ENCODE measurements at regions not wholly inside any gene's neighbourhood (a gene's known extent, or its start where the extent isn't known, plus 50 kb on each side); places are given as distances from the start of the nearest gene placed in this dataset.

DNA sequence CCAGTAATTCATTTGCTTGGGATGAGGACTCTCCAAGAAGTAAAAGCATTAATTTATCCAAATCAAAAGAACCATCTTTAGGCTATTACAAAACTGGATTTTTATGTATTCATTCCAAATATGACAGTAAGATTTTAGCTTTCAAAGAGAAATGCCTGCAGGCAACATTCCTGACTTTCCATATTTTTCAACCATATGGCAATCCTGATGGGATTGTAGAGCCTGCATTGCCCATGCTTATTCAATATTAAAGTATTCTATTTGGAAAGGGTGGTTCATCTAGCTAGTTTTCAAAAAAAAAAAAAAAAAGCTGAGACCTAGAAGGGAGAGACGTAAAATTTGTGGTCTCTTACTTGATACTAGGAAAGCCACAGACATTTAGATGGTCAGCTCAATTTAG is 1253.7 kb downstream of the LRFN5 start:
- intact Hi-C loops (cut with DNase I), result no loop called here
- Histone ChIP-seq H3K4me1 (no peaks in the 10 kb centered on the region), H3K9me3 (no peaks in the 10 kb centered on the region), H3K4me3 (no peak overlapping the region), H3K36me3 (no peaks in the 10 kb centered on the region), H3K27me3 (no peaks in the 10 kb centered on the region), H3K27ac (replicated peaks in 1 of 4) (no peak overlapping the region)
- DNase-seq (ENCODE audit: extremely low spot score), result no peak
- no peak for TF ChIP-seq EP300 (IDR thresholded peaks at IDR 0.05)
- TF ChIP-seq POLR2AphosphoS5 (IDR thresholded peaks at IDR 0.05), result no peak
- TF ChIP-seq POLR2A (IDR thresholded peaks at IDR 0.05; ENCODE audit: low read depth), result no peak
- no peak for TF ChIP-seq CTCF (IDR thresholded peaks at IDR 0.05)
- WGBS, result 87% methylated on average over 1 of the region's 1 CpG

- H3K36me3 ChIP-seq, result no peaks in the 10 kb centered on the region
- intact Hi-C loops (cut with DNase I), result no loop called here
- H3K9me3 ChIP-seq, result no peaks in the 10 kb centered on the region
- no peak overlapping the region for H3K27ac ChIP-seq (replicated peaks in 1 of 4)
- H3K4me3 ChIP-seq, result no peak overlapping the region
- 75% methylated on average over 1 of the region's 1 CpG for WGBS
- H3K27me3 ChIP-seq, result no peaks in the 10 kb centered on the region
- no peak for TF ChIP-seq CTCF (IDR thresholded peaks at IDR 0.05)
- TF ChIP-seq EP300 (IDR thresholded peaks at IDR 0.05), result no peak
- no peak for TF ChIP-seq POLR2AphosphoS5 (IDR thresholded peaks at IDR 0.05)
- TF ChIP-seq POLR2A (IDR thresholded peaks at IDR 0.05; ENCODE audit: low read depth), result no peak
- DNase-seq (ENCODE audit: extremely low spot score), result no peak
- no peaks in the 10 kb centered on the region for H3K4me1 ChIP-seq
These were observed 1249.4 kb downstream of the LRFN5 start for GRCh38 chr14:42856106-42856505.

DNA sequence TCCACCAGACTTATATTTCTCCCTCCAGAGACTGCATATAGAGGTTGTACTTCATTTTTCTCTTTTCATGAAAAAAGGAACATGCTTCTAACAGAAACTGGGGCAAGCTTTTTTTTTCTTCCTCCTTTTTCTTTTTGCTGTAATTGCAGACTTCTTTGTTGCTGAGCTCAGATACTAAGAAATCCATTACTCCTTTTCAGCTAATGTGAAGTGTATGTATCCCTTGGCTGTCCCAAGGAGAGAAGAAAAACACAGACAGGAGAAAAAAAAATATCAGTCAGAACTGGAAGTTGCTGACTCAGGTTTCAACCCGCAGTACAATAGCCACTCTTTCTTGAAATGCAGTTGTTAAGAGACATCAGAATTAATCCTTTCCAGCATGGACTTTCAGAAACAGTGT is 1248.4 kb downstream of the LRFN5 start:
- WGBS, result 5% methylated on average over 1 of the region's 1 CpG
- H3K4me3 ChIP-seq, result no peak overlapping the region
- no peaks in the 10 kb centered on the region for H3K4me1 ChIP-seq
- H3K27me3 ChIP-seq, result no peaks in the 10 kb centered on the region
- H3K27ac ChIP-seq (replicated peaks in 1 of 4), result no peak overlapping the region
- intact Hi-C loops (cut with DNase I), result no loop called here
- H3K9me3 ChIP-seq, result no peaks in the 10 kb centered on the region
- no peaks in the 10 kb centered on the region for H3K36me3 ChIP-seq
- TF ChIP-seq POLR2A (IDR thresholded peaks at IDR 0.05; ENCODE audit: low read depth) (no peak), POLR2AphosphoS5 (IDR thresholded peaks at IDR 0.05) (no peak), CTCF (IDR thresholded peaks at IDR 0.05) (no peak), EP300 (IDR thresholded peaks at IDR 0.05) (no peak)
- no peak for DNase-seq (ENCODE audit: extremely low spot score)

GRCh38 chr14:42854061-42854460 is 1247.4 kb downstream of the LRFN5 start:
- no peaks in the 10 kb centered on the region for H3K4me1 ChIP-seq
- TF ChIP-seq EP300 (IDR thresholded peaks at IDR 0.05) (no peak), POLR2AphosphoS5 (IDR thresholded peaks at IDR 0.05) (no peak), CTCF (IDR thresholded peaks at IDR 0.05) (no peak), POLR2A (IDR thresholded peaks at IDR 0.05; ENCODE audit: low read depth) (no peak)
- no peaks in the 10 kb centered on the region for H3K36me3 ChIP-seq
- intact Hi-C loops (cut with DNase I), result no loop called here
- H3K27me3 ChIP-seq, result no peaks in the 10 kb centered on the region
- no peaks in the 10 kb centered on the region for H3K9me3 ChIP-seq
- 71% methylated on average over 2 of the region's 2 CpGs for WGBS
- H3K4me3 ChIP-seq, result no peak overlapping the region
- H3K27ac ChIP-seq (replicated peaks in 1 of 4), result no peak overlapping the region
- DNase-seq (ENCODE audit: extremely low spot score), result no peak

GRCh38 chr14:42848652-42849051 is 1242.0 kb downstream of the LRFN5 start:
- Histone ChIP-seq H3K4me3 (no peak overlapping the region), H3K27me3 (no peaks in the 10 kb centered on the region), H3K4me1 (no peaks in the 10 kb centered on the region), H3K9me3 (no peaks in the 10 kb centered on the region), H3K27ac (replicated peaks in 1 of 4) (no peak overlapping the region), H3K36me3 (no peaks in the 10 kb centered on the region)
- no peak for DNase-seq (ENCODE audit: extremely low spot score)
- intact Hi-C loops (cut with DNase I), result no loop called here
- 28% methylated on average over 1 of the region's 1 CpG for WGBS
- TF ChIP-seq CTCF (IDR thresholded peaks at IDR 0.05) (no peak), EP300 (IDR thresholded peaks at IDR 0.05) (no peak)
